HG03457 (cell line): ENCODE measurements at regions not wholly inside any gene's neighbourhood (a gene's known extent, or its start where the extent isn't known, plus 50 kb on each side); places are given as distances from the start of the nearest gene placed in this dataset.
"Not testable (repeated sequence)": the region's sequence is repeated elsewhere in the genome, so short reads cannot be mapped to it uniquely, and the experiment has no call there.

Source experiments
- ATAC-seq: cut with Tn5 transposase; IDR thresholded peaks from one replicate; pipeline ENCODE4 v1.9.1; 2021; ENCODE audit warnings: moderate number of reproducible peaks; ENCODE audit not compliant: unreplicated experiment

- ATAC-seq: no peak
Observed at GRCh38 chr17:56690441-56691291, 97.2 kb downstream of the NOG start.

- ATAC-seq: no peak
Observed at GRCh38 chr17:56694825-56695224, 101.3 kb downstream of the NOG start.

- no peak for ATAC-seq
Observed at GRCh38 chr17:56697190-56697589, 103.7 kb downstream of the NOG start.

- ATAC-seq: no peak
Observed at GRCh38 chr17:56699186-56699894, 105.8 kb downstream of the NOG start.

GRCh38 chr17:56700919-56701420 lies 107.5 kb downstream of the NOG start:
- ATAC-seq: no peak

GRCh38 chr17:56707312-56708219 lies 114.1 kb downstream of the NOG start:
- no peak for ATAC-seq

- ATAC-seq: no peak
Observed at GRCh38 chr17:56708220-56708558, 114.7 kb downstream of the NOG start.

- ATAC-seq: no peak
Observed at GRCh38 chr17:56708670-56709410, 115.3 kb downstream of the NOG start.

- no peak for ATAC-seq
Observed at GRCh38 chr17:56710986-56711385, 117.5 kb downstream of the NOG start.

GRCh38 chr17:56715613-56716357 lies 117.9 kb downstream of the C17orf67 start:
- ATAC-seq: peak; percentile 88

- no peak for ATAC-seq
Observed at GRCh38 chr17:56717471-56717870, 116.2 kb downstream of the C17orf67 start.

GRCh38 chr17:56718515-56718914 lies 115.2 kb downstream of the C17orf67 start:
- ATAC-seq: no peak

- no peak for ATAC-seq
Observed at GRCh38 chr17:56723421-56723820, 110.3 kb downstream of the C17orf67 start.

GRCh38 chr17:56724664-56725063 lies 109.1 kb downstream of the C17orf67 start:
- ATAC-seq: no peak

GRCh38 chr17:56725144-56725543 lies 108.6 kb downstream of the C17orf67 start:
- no peak for ATAC-seq

GRCh38 chr17:56727876-56728617 lies 105.7 kb downstream of the C17orf67 start:
- ATAC-seq: no peak

- not testable (repeated sequence) for ATAC-seq
Observed at GRCh38 chr17:56731096-56731495, 102.6 kb downstream of the C17orf67 start.

GRCh38 chr17:56733833-56734232 lies 99.9 kb downstream of the C17orf67 start:
- no peak for ATAC-seq

- no peak for ATAC-seq
Observed at GRCh38 chr17:56735842-56736241, 97.9 kb downstream of the C17orf67 start.
